GM06990 (cell line): ENCODE measurements at regions not wholly inside any gene's neighbourhood (a gene's known extent, or its start where the extent isn't known, plus 50 kb on each side); places are given as distances from the start of the nearest gene placed in this dataset.
"Not testable (repeated sequence)": the region's sequence is repeated elsewhere in the genome, so short reads cannot be mapped to it uniquely, and the experiment has no call there.

ENCODE experiments used
- DNase-seq: peaks from one replicate; pipeline ENCODE4 v3.0.0-alpha.2; 2011; ENCODE audit not compliant: insufficient read length; ENCODE audit errors: extremely low read depth
- H3K27me3 ChIP-seq: replicated peaks from 2 replicates; pipeline ENCODE4 v1.6.0; 2011; ENCODE audit warnings: low read length; ENCODE audit not compliant: control insufficient read depth, insufficient read depth
- H3K36me3 ChIP-seq: 2 replicates; pipeline ENCODE4 v1.5.1; 2011; ENCODE audit warnings: low read length; ENCODE audit not compliant: control insufficient read depth, insufficient read depth
- H3K4me3 ChIP-seq: replicated peaks from 2 replicates; pipeline ENCODE4 v1.5.1; 2011; ENCODE audit warnings: low read depth, mild to moderate bottlenecking, control low read depth, low read length
- TF ChIP-seq, protein P1 (sequence below): IDR thresholded peaks from 2 replicates; pipeline ENCODE4 v1.5.1; 2011; ENCODE audit warnings: low read length, control low read depth, mild to moderate bottlenecking, inconsistent platforms; ENCODE audit not compliant: insufficient read depth, poor library complexity, severe bottlenecking

DNA sequence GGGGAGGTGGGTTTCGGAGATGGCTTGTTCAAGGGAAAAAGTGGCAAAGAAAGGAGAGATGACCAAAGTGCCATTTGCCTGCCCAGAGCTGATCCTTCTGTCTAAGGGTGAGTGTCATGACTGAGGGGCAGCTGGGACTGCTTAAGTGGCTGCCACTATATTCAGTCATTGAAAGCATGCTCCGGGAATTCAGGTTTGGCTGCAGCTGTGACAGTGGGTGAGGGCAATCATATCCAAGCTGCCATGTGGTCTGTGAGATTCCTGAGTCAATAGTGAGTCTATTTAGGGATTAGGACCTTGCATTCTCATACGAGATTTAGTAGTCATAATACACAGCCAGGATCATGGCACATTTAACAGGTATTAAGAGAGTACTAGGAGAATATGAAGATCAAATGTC is 138.8 kb upstream of the BANK1 start:
- no peak for DNase-seq
- no peaks in the 10 kb centered on the region for H3K27me3 ChIP-seq
- TF ChIP-seq, protein P1, sequence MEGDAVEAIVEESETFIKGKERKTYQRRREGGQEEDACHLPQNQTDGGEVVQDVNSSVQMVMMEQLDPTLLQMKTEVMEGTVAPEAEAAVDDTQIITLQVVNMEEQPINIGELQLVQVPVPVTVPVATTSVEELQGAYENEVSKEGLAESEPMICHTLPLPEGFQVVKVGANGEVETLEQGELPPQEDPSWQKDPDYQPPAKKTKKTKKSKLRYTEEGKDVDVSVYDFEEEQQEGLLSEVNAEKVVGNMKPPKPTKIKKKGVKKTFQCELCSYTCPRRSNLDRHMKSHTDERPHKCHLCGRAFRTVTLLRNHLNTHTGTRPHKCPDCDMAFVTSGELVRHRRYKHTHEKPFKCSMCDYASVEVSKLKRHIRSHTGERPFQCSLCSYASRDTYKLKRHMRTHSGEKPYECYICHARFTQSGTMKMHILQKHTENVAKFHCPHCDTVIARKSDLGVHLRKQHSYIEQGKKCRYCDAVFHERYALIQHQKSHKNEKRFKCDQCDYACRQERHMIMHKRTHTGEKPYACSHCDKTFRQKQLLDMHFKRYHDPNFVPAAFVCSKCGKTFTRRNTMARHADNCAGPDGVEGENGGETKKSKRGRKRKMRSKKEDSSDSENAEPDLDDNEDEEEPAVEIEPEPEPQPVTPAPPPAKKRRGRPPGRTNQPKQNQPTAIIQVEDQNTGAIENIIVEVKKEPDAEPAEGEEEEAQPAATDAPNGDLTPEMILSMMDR: no peak
- H3K36me3 ChIP-seq: no peaks in the 10 kb centered on the region
- H3K4me3 ChIP-seq: no peak overlapping the region

GRCh38 chr4:101649790-101650515 is 140.6 kb upstream of the BANK1 start:
- no peaks in the 10 kb centered on the region for H3K27me3 ChIP-seq
- DNase-seq: no peak
- TF ChIP-seq, protein P1: no peak
- H3K4me3 ChIP-seq: no peak overlapping the region
- H3K36me3 ChIP-seq: no peaks in the 10 kb centered on the region

DNA sequence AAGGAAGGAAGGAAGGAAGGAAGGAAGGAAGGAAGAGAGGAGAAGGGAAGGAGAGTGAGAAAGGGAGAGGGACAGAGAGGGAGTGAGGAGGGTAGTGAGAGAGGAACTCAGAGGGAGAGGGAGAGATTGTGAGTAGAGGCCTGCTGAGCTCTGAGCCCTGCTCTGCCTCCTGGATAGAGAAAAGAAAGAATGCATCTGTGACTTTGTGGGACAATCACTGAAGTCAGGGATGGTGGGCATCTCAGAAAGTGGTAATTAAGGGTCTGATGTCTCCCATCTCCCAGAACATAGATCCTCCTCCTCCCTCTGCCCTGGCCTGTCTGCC is 142.9 kb upstream of the BANK1 start:
- no peak for DNase-seq
- H3K36me3 ChIP-seq: no peaks in the 10 kb centered on the region
- no peaks in the 10 kb centered on the region; the same call in 1 of the 2 replicates for H3K27me3 ChIP-seq
- TF ChIP-seq, protein P1: no peak
- H3K4me3 ChIP-seq: no peak overlapping the region

DNA sequence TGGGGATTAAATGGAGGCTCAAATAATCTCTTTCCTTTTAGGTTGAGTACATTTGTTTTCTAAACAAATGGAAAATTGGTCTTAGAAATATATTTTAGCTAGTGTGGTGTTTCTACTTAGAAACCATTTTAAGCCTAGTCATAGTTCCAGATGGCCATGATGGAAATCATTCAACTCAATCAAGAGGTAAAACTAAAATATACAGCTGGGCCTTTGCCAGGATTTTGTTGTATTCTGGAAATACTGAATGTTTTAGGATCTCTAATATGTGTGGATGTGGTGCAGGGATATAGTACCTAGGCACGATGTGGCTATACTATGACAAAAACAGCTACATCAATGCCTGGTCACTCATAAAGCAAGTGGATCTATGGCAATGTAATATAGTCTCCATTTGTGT is 146.0 kb upstream of the BANK1 start:
- H3K4me3 ChIP-seq: no peak overlapping the region
- no peaks in the 10 kb centered on the region for H3K36me3 ChIP-seq
- TF ChIP-seq, protein P1: no peak
- DNase-seq: no peak
- H3K27me3 ChIP-seq: no peaks in the 10 kb centered on the region; the same call in 1 of the 2 replicates

- Histone ChIP-seq H3K36me3 (no peaks in the 10 kb centered on the region), H3K4me3 (no peak overlapping the region), H3K27me3 (no peaks in the 10 kb centered on the region; the same call in 1 of the 2 replicates)
- DNase-seq: no peak
- TF ChIP-seq, protein P1: no peak
Measured at GRCh38 chr4:101643186-101643837, 147.2 kb upstream of the BANK1 start.

DNA sequence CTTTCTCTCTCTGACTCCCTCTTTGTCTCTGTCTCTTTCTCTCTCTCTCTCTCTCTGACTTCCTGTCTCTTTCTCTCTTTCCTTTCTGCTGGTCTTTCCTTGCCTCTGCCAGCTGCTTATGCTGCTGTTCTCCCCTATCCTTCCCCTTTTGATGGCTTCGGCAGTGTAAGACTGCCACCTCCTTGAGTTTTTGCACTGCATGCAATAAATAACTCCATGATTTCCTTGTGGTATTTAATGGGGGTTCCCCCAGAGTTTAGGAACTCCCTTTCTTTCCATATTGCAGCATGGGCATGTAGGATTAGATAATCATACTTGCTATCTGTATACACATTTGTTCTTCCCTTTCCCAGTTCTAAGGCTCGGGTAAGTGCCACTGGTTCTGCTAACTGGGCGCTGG is 157.8 kb upstream of the BANK1 start:
- DNase-seq, H3K27me3 ChIP-seq, H3K4me3 ChIP-seq, H3K36me3 ChIP-seq: not testable (repeated sequence)
